ENCODE measurements at regions not wholly inside any gene's neighbourhood (a gene's known extent, or its start where the extent isn't known, plus 50 kb on each side); places are given as distances from the start of the nearest gene placed in this dataset.

DNA sequence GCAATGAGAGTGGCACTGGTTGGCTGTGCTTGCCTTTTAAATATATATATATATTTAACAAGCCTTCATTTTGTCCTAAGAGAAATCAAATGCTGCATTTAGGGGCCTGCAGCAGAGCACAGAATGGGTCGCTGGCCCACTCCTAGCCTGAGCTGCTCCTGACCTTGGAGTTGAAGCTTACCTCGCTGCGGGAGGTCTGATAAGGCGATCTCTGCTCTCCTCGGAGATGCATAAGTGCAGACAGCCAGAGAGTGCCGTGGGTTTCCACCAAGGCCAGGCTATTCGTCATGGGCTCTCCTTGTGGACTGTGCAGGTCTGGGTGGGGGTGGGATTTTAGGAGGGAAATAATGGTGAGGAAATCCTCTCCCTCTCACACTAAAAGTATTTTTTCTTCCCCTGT lies 99.5 kb upstream of the IKZF1 start (continued):
- TF ChIP-seq, protein P1, sequence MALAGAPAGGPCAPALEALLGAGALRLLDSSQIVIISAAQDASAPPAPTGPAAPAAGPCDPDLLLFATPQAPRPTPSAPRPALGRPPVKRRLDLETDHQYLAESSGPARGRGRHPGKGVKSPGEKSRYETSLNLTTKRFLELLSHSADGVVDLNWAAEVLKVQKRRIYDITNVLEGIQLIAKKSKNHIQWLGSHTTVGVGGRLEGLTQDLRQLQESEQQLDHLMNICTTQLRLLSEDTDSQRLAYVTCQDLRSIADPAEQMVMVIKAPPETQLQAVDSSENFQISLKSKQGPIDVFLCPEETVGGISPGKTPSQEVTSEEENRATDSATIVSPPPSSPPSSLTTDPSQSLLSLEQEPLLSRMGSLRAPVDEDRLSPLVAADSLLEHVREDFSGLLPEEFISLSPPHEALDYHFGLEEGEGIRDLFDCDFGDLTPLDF (CRISPR knock-in tag; IDR thresholded peaks at IDR 0.05): no peak
- no peak for TF ChIP-seq FOXK1 (CRISPR knock-in tag; IDR thresholded peaks at IDR 0.05)
- TF ChIP-seq PRRX2 (CRISPR knock-in tag; IDR thresholded peaks at IDR 0.05): no peak
- TF ChIP-seq ZNF396 (CRISPR knock-in tag; IDR thresholded peaks at IDR 0.05; ENCODE audit: borderline replicate concordance): no peak
- TF ChIP-seq CREB1 (CRISPR knock-in tag; IDR thresholded peaks at IDR 0.05): no peak
- TF ChIP-seq, protein P2, sequence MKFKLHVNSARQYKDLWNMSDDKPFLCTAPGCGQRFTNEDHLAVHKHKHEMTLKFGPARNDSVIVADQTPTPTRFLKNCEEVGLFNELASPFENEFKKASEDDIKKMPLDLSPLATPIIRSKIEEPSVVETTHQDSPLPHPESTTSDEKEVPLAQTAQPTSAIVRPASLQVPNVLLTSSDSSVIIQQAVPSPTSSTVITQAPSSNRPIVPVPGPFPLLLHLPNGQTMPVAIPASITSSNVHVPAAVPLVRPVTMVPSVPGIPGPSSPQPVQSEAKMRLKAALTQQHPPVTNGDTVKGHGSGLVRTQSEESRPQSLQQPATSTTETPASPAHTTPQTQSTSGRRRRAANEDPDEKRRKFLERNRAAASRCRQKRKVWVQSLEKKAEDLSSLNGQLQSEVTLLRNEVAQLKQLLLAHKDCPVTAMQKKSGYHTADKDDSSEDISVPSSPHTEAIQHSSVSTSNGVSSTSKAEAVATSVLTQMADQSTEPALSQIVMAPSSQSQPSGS (CRISPR knock-in tag; IDR thresholded peaks at IDR 0.05; ENCODE audit: borderline replicate concordance, low read depth): no peak
- TF ChIP-seq GTF2I (CRISPR knock-in tag; conservative IDR thresholded peaks at IDR 0.05): no peak
- TF ChIP-seq, protein P3, sequence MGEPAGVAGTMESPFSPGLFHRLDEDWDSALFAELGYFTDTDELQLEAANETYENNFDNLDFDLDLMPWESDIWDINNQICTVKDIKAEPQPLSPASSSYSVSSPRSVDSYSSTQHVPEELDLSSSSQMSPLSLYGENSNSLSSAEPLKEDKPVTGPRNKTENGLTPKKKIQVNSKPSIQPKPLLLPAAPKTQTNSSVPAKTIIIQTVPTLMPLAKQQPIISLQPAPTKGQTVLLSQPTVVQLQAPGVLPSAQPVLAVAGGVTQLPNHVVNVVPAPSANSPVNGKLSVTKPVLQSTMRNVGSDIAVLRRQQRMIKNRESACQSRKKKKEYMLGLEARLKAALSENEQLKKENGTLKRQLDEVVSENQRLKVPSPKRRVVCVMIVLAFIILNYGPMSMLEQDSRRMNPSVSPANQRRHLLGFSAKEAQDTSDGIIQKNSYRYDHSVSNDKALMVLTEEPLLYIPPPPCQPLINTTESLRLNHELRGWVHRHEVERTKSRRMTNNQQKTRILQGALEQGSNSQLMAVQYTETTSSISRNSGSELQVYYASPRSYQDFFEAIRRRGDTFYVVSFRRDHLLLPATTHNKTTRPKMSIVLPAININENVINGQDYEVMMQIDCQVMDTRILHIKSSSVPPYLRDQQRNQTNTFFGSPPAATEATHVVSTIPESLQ (CRISPR knock-in tag; IDR thresholded peaks at IDR 0.05): no peak
- TF ChIP-seq IRF2 (CRISPR knock-in tag; IDR thresholded peaks at IDR 0.05; ENCODE audit: borderline replicate concordance, low read depth): no peak
- no peak for TF ChIP-seq NR3C1 (CRISPR knock-in tag; conservative IDR thresholded peaks at IDR 0.05; ENCODE audit: low read depth)
- TF ChIP-seq, protein P4, sequence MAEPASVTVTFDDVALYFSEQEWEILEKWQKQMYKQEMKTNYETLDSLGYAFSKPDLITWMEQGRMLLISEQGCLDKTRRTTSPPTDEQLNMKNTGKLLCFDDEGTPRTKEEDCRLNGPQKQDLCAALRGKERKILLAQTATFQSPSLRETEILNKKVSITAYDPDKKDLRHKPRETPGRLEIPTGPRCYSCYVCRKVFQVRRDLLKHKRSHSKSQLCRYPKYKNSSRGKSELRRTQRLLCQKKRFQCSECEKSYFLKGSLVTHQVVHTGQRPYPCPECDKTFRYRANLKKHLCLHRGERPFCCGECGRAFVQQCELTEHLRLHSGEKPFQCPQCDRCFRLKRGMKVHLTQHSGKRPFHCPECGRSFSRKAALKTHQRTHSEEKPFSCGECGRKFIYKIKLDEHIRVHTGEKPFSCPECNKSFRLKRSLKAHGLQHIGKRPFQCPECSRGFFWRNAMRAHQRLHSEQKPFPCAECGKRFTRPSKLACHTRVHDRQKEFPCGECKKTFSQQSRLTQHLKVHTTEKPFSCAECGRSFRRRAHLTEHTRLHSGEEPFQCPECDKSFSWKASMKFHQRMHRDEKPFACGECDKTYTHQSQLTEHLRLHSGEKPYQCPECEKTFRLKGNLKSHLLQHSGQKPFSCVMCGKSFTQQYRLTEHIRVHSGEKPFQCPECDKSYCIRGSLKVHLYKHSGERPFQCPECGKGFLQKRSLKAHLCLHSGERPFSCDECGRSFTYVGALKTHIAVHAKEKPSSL (CRISPR knock-in tag; conservative IDR thresholded peaks at IDR 0.05): no peak

DNA sequence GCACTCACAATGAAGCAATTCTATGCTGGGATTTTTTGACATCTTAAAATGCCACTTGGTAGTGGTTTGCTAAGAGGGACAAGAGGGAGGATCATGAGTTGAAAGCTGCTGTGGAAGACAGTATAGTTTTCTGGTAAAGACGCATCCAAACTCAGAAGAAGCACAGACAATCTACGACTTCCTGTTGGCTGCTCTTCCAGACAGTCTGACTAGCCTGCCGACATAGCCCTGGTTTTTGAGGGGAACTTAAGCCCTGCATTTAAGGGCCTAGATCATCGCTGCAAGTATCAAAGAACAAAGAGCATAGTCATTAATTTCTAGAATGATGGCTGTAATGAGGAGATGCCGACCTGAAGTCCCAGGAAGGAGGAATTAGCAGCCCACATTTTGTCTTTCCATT lies 99.9 kb upstream of the IKZF1 start:
- H3K36me3 Mint-ChIP-seq: no peaks in the 10 kb centered on the region
- DNase-seq (ENCODE audit: low spot score) (no peak), ATAC-seq (no peak)
- ChIA-PET POLR2A (no interaction called here), CTCF (interaction anchor here (0.8 to 1.7 kb wide), 12 partner anchors 10 to 604 kb away, joined by 3 to 26 read pairs (median 7); partner anchors contain the start of gene ZPBP)
- no peaks in the 10 kb centered on the region for H3K9me3 Mint-ChIP-seq
- H3K27me3 Mint-ChIP-seq (ENCODE audit: low read depth): no peaks in the 10 kb centered on the region; the same call in 1 of the 2 replicates
- H3K27ac Mint-ChIP-seq: peak overlapping the region; percentile 51; the same call in 1 of the 2 replicates
- no peak overlapping the region for H3K4me3 Mint-ChIP-seq
- peaks cover 12% of the 10 kb centered on the region for H3K4me1 Mint-ChIP-seq
- TF ChIP-seq GABPB1 (CRISPR knock-in tag; IDR thresholded peaks at IDR 0.05): no peak
- TF ChIP-seq, protein P5, sequence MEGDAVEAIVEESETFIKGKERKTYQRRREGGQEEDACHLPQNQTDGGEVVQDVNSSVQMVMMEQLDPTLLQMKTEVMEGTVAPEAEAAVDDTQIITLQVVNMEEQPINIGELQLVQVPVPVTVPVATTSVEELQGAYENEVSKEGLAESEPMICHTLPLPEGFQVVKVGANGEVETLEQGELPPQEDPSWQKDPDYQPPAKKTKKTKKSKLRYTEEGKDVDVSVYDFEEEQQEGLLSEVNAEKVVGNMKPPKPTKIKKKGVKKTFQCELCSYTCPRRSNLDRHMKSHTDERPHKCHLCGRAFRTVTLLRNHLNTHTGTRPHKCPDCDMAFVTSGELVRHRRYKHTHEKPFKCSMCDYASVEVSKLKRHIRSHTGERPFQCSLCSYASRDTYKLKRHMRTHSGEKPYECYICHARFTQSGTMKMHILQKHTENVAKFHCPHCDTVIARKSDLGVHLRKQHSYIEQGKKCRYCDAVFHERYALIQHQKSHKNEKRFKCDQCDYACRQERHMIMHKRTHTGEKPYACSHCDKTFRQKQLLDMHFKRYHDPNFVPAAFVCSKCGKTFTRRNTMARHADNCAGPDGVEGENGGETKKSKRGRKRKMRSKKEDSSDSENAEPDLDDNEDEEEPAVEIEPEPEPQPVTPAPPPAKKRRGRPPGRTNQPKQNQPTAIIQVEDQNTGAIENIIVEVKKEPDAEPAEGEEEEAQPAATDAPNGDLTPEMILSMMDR (IDR thresholded peaks at IDR 0.05): no peak
- TF ChIP-seq NFATC4 (CRISPR knock-in tag; IDR thresholded peaks at IDR 0.05): no peak

DNA sequence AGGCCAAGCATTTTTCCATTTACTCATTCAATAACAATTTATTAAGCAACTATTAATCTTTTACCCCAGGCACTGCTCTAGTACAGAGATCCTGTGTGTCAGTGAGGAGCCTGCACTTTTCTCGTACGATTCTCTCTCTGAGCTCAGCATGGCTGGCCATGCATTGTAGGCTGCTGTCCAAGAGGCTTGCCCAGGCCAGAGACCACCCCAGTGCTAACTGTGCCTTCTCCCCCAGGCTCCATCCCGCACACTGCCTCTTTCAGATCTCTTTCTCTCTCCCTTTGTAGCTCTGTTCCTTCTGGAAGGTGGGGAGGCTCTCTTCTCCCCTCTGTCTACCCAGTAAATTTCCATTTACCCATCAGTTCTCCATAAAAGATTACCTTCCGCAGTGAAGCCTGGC lies 101.0 kb upstream of the IKZF1 start:
- ChIA-PET POLR2A (no interaction called here), CTCF (interaction anchor here (1.3 to 1.5 kb wide), 3 partner anchors 111 to 214 kb away, joined by 3 to 7 read pairs (median 4); no protein-coding TSS in a partner anchor)
- H3K9me3 Mint-ChIP-seq: no peaks in the 10 kb centered on the region
- no peaks in the 10 kb centered on the region; the same call in 1 of the 2 replicates for H3K27me3 Mint-ChIP-seq (ENCODE audit: low read depth)
- no peak overlapping the region for H3K4me3 Mint-ChIP-seq
- peaks cover 12% of the 10 kb centered on the region for H3K4me1 Mint-ChIP-seq
- H3K36me3 Mint-ChIP-seq: no peaks in the 10 kb centered on the region
- ATAC-seq (no peak), DNase-seq (ENCODE audit: low spot score) (no peak)
- TF ChIP-seq FOXP1 (CRISPR knock-in tag; IDR thresholded peaks at IDR 0.05; ENCODE audit: borderline replicate concordance) (no peak), GRHL2 (CRISPR knock-in tag; IDR thresholded peaks at IDR 0.05; ENCODE audit: insufficient replicate concordance, severe bottlenecking) (no peak)
- H3K27ac Mint-ChIP-seq: no peak overlapping the region
